DMS114 treated with DMSO at 0.1 percent for 48 hours (cell line): ENCODE measurements at regions not wholly inside any gene's neighbourhood (a gene's known extent, or its start where the extent isn't known, plus 50 kb on each side); places are given as distances from the start of the nearest gene placed in this dataset.

Experiments
- DNase-seq: peaks from one replicate; lab custom pipeline; 2025; ENCODE audit not compliant: unreplicated experiment; lab: John Stamatoyannopoulos, UW

- no peak for DNase-seq
These were observed 342.8 kb upstream of the RAB6C start for GRCh38 chr2:129636692-129637091.

DNA sequence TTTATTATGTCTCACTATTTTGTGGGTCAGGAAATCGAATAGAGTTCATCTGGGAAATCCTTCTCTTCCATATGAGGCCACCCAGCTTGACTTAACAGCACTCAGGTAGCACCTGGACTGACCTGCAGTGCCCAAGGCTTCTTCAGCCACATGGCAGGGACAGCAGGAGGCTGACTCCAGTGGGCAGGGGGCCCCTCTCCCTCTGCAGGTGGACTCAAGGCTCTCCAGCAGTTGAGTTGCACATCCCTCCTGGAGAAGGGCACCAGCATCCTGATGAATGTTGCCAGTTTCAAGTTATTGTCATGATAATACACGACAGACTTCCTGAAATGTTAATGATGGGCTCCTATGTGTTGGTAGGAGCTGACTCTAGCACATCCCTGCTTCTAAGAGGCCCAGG lies 338.1 kb upstream of the RAB6C start:
- no peak for DNase-seq

DNA sequence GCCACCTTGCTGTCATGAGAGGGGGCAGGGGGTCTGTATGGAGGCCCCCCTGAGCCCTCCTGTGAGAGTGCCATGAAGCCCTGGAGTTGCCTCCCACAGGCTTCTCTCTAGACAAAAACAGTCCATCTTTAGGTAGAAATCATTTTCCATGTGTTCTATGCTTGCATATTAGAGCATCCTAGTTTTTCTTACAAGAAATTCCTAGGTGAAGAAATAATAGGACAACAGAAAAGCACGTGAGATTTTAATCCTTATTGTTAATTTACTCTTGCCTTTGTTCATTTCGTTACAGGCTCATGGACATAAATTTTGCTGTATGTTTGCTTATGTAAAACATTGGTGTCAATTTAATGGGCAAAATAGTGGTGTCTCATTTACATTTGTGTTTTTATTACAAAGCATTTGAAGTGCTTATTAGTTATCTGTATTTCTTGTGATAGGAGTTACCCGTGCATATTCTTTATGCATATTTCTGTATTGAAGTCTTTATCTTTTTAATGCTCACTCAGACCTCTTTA lies 336.9 kb upstream of the RAB6C start:
- no peak for DNase-seq

- DNase-seq: no peak
These were observed 334.1 kb upstream of the RAB6C start for GRCh38 chr2:129645335-129645734.

DNA sequence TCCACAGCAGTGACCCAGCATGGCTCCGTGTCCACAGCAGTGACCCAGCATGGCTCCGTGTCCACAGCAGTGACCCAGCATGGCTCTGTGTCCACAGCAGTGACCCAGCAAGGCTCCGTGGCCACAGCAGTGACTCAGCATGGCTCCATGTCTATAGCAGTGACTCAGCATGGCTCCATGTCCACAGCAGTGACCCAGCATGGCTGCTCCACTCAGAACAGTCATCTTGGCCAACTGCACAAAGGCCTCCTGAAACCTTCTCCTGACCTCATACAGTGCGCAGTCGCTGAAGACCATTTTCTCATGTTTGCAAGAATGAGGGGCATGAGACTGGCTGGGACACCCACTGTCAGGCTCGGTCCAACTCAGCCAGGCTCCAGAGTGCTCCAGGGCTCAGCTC lies 333.4 kb upstream of the RAB6C start:
- no peak for DNase-seq

- DNase-seq: no peak
These were observed 326.2 kb upstream of the RAB6C start for GRCh38 chr2:129653246-129653645.

DNA sequence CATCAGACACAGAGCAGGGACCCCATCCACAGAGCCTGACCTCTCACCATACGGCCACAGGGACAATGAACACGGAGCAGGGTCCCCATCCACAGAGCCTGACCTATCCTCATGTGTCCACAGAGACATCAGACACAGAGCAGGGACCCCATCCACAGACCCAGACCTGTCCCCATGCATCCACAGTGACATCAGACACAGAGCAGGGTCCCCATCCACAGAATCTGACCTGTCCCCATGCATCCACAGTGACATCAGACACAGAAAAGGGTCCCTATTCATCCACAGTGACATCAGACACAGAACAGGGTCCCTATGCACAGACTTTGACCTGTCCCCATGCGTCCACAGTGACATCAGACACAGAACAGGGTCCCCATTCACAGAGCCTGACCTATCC lies 325.1 kb upstream of the RAB6C start:
- no peak for DNase-seq

- DNase-seq: no peak
These were observed 323.3 kb upstream of the RAB6C start for GRCh38 chr2:129656081-129656598.

DNA sequence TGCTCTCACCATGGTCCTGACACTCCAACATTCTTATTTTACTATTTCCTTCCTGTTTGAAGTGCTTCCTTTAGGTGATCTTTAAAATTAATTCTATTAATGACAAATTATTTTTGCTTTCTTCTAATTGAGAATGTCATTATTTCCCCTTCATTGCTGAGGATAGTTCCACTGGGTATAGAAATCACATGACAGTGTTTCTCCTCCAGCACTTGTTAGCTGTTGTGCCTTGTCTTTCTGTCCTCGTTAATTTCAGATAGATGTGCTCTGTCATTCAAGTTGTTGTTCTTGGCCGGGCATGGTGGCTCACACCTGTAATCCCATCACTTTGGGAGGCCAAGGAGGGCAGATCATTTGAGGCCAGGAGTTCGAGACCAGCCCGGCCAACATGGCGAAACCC lies 321.0 kb upstream of the RAB6C start:
- no peak for DNase-seq

GRCh38 chr2:129661935-129662334 lies 317.5 kb upstream of the RAB6C start:
- no peak for DNase-seq

- no peak for DNase-seq
These were observed 311.9 kb upstream of the RAB6C start for GRCh38 chr2:129667577-129667976.

DNA sequence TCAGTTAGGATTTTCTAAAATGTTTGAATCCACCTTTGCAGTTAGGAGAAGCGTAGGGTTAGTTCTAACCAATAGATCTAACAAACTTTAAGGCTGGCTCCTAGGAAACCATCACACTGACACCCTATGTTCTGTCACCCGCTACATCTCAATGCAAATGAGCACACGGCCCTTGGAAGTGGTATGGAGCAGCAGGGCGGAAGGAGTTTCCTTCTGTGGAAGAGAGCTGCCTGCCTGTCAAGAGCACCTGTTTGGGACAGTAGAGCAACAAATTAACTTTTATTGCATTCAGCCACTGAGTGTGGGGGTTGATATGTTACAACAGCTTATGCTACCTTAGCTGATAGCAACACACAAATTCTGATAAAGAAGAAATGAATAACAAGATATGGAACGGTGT lies 306.9 kb upstream of the RAB6C start:
- DNase-seq: no peak

GRCh38 chr2:129673234-129673633 lies 306.2 kb upstream of the RAB6C start:
- DNase-seq: no peak

GRCh38 chr2:129673847-129674711 lies 305.4 kb upstream of the RAB6C start:
- no peak for DNase-seq

- DNase-seq: no peak
These were observed 300.7 kb upstream of the RAB6C start for GRCh38 chr2:129678751-129679150.

GRCh38 chr2:129681788-129682187 lies 297.7 kb upstream of the RAB6C start:
- no peak for DNase-seq

DNA sequence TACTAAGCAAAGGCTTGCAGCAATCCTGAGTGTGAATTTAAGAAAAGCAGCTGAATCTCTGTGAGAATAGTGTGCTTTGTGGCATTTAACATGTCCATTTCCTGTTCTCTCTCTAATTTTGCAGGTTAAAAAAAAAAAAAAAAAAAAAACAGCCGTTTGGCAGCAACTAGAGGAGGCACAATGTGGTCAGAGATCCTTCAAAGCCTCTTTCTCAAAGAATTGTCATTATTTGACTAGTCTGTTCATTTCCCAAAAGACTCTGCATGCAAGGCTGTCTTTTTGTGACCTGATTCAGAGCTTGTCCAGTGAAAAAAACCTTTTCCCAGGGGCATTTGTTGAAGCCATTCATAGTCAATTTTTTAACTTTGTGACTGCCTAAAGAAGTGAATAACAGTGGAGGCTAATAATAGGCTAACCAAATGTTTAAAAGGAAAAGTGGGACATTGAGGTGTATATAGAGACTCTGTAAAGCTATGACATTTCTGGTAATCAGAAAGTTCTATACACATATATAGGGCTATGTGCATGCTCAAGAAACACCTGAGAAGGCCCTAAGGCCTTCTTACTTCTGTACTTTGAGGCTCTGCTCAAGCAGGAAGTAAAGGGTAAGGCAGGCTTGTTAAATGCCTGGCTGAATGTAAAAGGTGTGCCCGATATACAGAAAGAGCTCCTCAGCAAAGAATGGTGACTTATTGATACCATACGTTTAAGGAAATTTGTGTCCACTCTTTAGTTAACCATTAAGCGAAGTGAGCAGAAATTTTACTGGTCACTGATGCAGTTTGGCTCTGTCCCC lies 289.6 kb upstream of the RAB6C start:
- DNase-seq: no peak

DNA sequence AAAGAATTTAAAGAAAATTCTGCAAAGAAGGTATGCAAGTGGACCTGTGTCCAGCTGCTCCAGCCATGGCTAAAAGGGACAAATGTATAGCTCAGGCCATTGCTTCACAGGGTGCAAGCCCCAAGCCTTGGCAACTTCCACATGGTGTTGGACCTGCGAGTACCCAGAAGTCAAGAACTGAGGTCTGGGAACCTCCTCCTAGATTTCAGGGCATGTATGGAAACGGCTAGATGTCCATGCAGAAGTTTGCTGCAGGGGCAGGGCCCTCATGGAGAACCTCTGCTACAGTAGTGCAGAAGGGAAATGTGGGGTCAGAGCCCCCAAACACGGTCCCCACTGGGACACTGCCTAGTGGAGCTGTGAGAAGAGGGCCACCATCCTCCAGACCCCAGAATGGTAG lies 284.0 kb upstream of the RAB6C start:
- no peak for DNase-seq

- no peak for DNase-seq
These were observed 280.9 kb upstream of the RAB6C start for GRCh38 chr2:129698593-129698992.

DNA sequence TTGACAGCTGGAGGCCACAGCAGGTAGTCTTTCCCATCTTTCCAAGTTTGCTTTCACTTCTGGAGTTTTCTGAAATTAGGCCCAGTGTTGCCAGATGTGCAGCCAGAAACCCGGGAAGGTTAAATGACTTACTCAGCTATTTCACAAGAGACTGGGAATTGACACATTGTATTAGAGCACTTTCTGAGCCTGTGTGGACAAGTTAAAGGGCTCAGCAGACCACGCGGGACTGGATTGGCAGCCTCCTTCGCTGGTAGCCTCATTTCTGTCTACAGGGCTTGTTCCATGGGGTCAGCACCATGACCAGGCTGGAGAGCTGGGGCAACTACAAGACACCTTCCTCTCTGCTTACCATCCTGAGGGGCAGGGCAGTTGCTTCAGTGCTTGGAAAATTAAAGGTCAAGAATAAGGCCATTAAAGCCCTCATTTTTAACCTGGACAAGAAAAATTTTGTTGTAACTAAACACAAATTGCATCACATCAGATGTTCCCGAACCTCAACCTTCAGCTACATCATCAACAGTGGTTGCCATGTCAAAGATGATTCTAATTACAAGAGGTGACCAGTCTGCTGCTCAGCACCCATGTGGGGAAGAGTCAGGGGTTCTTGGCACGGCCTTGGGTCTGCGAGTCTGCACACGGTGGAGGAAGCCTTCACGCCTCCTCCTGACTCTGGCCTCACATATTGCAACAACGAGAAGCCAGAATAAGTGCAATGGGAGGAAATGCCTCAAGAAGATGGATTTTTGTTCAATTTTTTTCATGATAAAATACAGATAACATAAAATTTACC lies 279.5 kb upstream of the RAB6C start:
- no peak for DNase-seq
